Neural cell (in vitro differentiated cells): ENCODE measurements at regions not wholly inside any gene's neighbourhood (a gene's known extent, or its start where the extent isn't known, plus 50 kb on each side); places are given as distances from the start of the nearest gene placed in this dataset.

ENCODE experiments used
- H2AFZ ChIP-seq: fragments of 200-600, 300-800 bp; sonication (generic), shearing (Covaris generic); 2 replicates; pipeline ENCODE4 v1.6.0; 2014; ENCODE audit warnings: low read depth, mild to moderate bottlenecking, antibody characterized with exemption, low read length, moderate library complexity
- H3F3A ChIP-seq: fragments of 200-600 bp; shearing (Covaris generic); 2 replicates; pipeline ENCODE4 v1.6.1; 2016; ENCODE audit warnings: mild to moderate bottlenecking, moderate library complexity, mixed read lengths, antibody characterized with exemption, low read length; ENCODE audit not compliant: insufficient read depth, poor library complexity, severe bottlenecking
- H3K27ac ChIP-seq: fragments of 200-600, 300-800 bp; sonication (generic), shearing (Covaris generic); 2 replicates; pipeline ENCODE4 v1.5.1; 2014; ENCODE audit warnings: mild to moderate bottlenecking, low read length, moderate library complexity
- H3K27me3 ChIP-seq: fragments of 300-800, 200-600 bp; sonication (generic), shearing (Covaris generic); 2 replicates; pipeline ENCODE4 v1.6.0; 2014; ENCODE audit warnings: mild to moderate bottlenecking, low read depth, low read length, moderate library complexity; ENCODE audit not compliant: insufficient read depth
- H3K36me3 ChIP-seq: fragments of 300-800, 200-600 bp; sonication (generic), shearing (Covaris generic); 2 replicates; pipeline ENCODE4 v1.5.1; 2014; ENCODE audit warnings: mild to moderate bottlenecking, antibody characterized with exemption, low read length, moderate library complexity; ENCODE audit not compliant: insufficient read depth
- H3K4me2 ChIP-seq: fragments of 300-800, 200-600 bp; sonication (generic), shearing (Covaris generic); 2 replicates; pipeline ENCODE4 v1.6.0; 2014; ENCODE audit warnings: mild to moderate bottlenecking, low read length
- H3K4me3 ChIP-seq: fragments of 300-800, 200-600 bp; sonication (generic), shearing (Covaris generic); 2 replicates; pipeline ENCODE4 v1.5.1; 2014; ENCODE audit warnings: mild to moderate bottlenecking, low read length, moderate library complexity
- H3K79me2 ChIP-seq: fragments of 200-600 bp; shearing (Covaris generic); replicated peaks from 2 replicates; pipeline ENCODE4 v1.6.0; 2014; ENCODE audit warnings: mild to moderate bottlenecking, low read length, moderate library complexity; ENCODE audit not compliant: insufficient read depth
- H3K9ac ChIP-seq: fragments of 300-800, 200-600 bp; sonication (generic), shearing (Covaris generic); 2 replicates; pipeline ENCODE4 v1.6.1; 2016; ENCODE audit warnings: mild to moderate bottlenecking, low read length, mixed read lengths
- H3K9me2 ChIP-seq: fragments of 200-600 bp; shearing (Covaris generic); 2 replicates; pipeline ENCODE4 v1.6.1; 2016; ENCODE audit warnings: mild to moderate bottlenecking, low read length, mixed read lengths; ENCODE audit not compliant: insufficient read depth
- H3K9me3 ChIP-seq: fragments of 200-600, 300-800 bp; sonication (generic), shearing (Covaris generic); 2 replicates; pipeline ENCODE4 v1.6.1; 2016; ENCODE audit warnings: mild to moderate bottlenecking, mixed run types, low read length, moderate library complexity, mixed read lengths
- H4K20me1 ChIP-seq: fragments of 200-600 bp; shearing (Covaris generic); 2 replicates; pipeline ENCODE4 v1.6.1; 2016; ENCODE audit warnings: mild to moderate bottlenecking, mixed run types; ENCODE audit not compliant: insufficient read depth
- CTCF ChIP-seq: fragments of 450-650 bp; IDR thresholded peaks from 2 replicates; pipeline ENCODE4 v1.5.1; 2014; ENCODE audit warnings: antibody characterized with exemption, mild to moderate bottlenecking, moderate library complexity; ENCODE audit not compliant: poor library complexity, severe bottlenecking
- EP300 ChIP-seq: fragments of 450-650 bp; conservative IDR thresholded peaks from 2 replicates; pipeline ENCODE4 v1.6.1; 2014; ENCODE audit warnings: antibody characterized with exemption, mild to moderate bottlenecking, moderate library complexity; ENCODE audit not compliant: poor library complexity, severe bottlenecking
- EZH2 ChIP-seq: fragments of 200-600, 300-800 bp; shearing (Covaris generic), sonication (generic); IDR thresholded peaks from 2 replicates; pipeline ENCODE4 v1.6.1; 2014; ENCODE audit warnings: antibody characterized with exemption, low read length, borderline replicate concordance, mild to moderate bottlenecking; ENCODE audit not compliant: insufficient read depth, poor library complexity, severe bottlenecking
- MXI1 ChIP-seq: fragments of 450-650 bp; conservative IDR thresholded peaks from 2 replicates; pipeline ENCODE4 v1.6.1; 2014; ENCODE audit warnings: antibody characterized with exemption, mild to moderate bottlenecking; ENCODE audit not compliant: poor library complexity, severe bottlenecking
- POLR2AphosphoS5 ChIP-seq: IDR thresholded peaks from 2 replicates; pipeline ENCODE4 v1.6.1; 2012
- RAD21 ChIP-seq: fragments of 450-650 bp; conservative IDR thresholded peaks from 2 replicates; pipeline ENCODE4 v1.6.1; 2014; ENCODE audit warnings: antibody characterized with exemption, mild to moderate bottlenecking, moderate library complexity
- REST ChIP-seq: IDR thresholded peaks from 2 replicates; pipeline ENCODE4 v1.6.1; 2012; ENCODE audit warnings: borderline replicate concordance
- SMC3 ChIP-seq: fragments of 450-650 bp; conservative IDR thresholded peaks from 2 replicates; pipeline ENCODE4 v1.6.1; 2014; ENCODE audit warnings: antibody characterized with exemption, mild to moderate bottlenecking, moderate library complexity; ENCODE audit not compliant: poor library complexity
- TAF1 ChIP-seq: IDR thresholded peaks from 2 replicates; pipeline ENCODE4 v1.6.1; 2012; ENCODE audit warnings: low read depth

- H3K36me3 ChIP-seq, result no peaks in the 10 kb centered on the region
- H3F3A ChIP-seq, result no peaks in the 10 kb centered on the region
- H4K20me1 ChIP-seq, result no peaks in the 10 kb centered on the region
- no peaks in the 10 kb centered on the region for H3K9me2 ChIP-seq
- no peak overlapping the region for H3K9ac ChIP-seq
- no peak overlapping the region for H3K4me2 ChIP-seq
- TF ChIP-seq TAF1, result no peak
- no peak for TF ChIP-seq EZH2
- no peak for TF ChIP-seq MXI1
- TF ChIP-seq POLR2AphosphoS5, result no peak
- H3K27me3 ChIP-seq, result no peaks in the 10 kb centered on the region
- H3K9me3 ChIP-seq, result no peaks in the 10 kb centered on the region
- no peak overlapping the region for H3K4me3 ChIP-seq
- no peaks in the 10 kb centered on the region for H3K79me2 ChIP-seq
- H3K27ac ChIP-seq, result no peak overlapping the region
- H2AFZ ChIP-seq, result no peak overlapping the region
Measured at GRCh38 chr2:2836343-2837070, 505.4 kb upstream of the MYT1L start.

- Histone ChIP-seq H3K27me3 (no peaks in the 10 kb centered on the region), H3K9me2 (no peaks in the 10 kb centered on the region), H3K4me2 (no peak overlapping the region), H3K9ac (no peak overlapping the region), H3K36me3 (no peaks in the 10 kb centered on the region), H4K20me1 (no peaks in the 10 kb centered on the region), H3K27ac (no peak overlapping the region), H2AFZ (no peak overlapping the region), H3F3A (no peaks in the 10 kb centered on the region), H3K4me3 (no peak overlapping the region), H3K79me2 (no peaks in the 10 kb centered on the region), H3K9me3 (no peaks in the 10 kb centered on the region)
- TF ChIP-seq RAD21 (no peak), CTCF (no peak), EZH2 (no peak), REST (no peak), MXI1 (no peak), POLR2AphosphoS5 (no peak), SMC3 (no peak), EP300 (no peak), TAF1 (no peak)
Measured at GRCh38 chr2:2834516-2835254, 503.6 kb upstream of the MYT1L start.
